ENCODE measurements at regions not wholly inside any gene's neighbourhood (a gene's known extent, or its start where the extent isn't known, plus 50 kb on each side); places are given as distances from the start of the nearest gene placed in this dataset.

DNA sequence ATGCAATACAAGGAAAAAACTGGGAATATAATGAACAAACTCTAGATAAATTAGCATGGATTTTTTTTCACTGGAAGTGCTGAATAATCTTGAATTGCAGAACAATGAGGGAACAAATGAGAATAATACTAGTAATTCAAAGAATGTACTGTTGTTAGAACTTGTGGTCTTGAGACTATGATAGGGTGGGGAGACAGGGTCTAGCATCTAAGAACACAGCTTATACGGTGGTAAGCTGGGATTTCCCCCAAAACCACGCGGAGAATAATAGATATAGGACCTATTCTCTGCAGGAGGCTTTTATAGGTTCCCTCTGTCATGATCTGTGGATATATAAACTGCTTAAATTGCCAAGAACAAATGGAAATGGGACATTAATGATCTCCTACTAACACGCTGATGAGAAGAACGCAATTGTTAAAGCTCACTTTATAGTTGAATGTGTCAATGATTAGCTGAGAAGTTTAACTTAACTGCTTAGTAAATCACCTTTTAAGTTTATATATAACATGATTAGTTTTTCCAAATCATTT, 692.3 kb downstream of the ZPLD1 start:
- ATAC-seq (ENCODE audit: insufficient read depth, low FRiP score): no peak
- Histone ChIP-seq H3K36me3 (ENCODE audit: control insufficient read depth in 4 of 4, insufficient read depth in 4 of 4, low read length in 4 of 4) (no peaks in the 10 kb centered on the region), H3K27ac (ENCODE audit: low read depth in 1 of 2, low read length in 1 of 2) (no peak overlapping the region), H3K4me3 (no peak overlapping the region), H3K9me3 (ENCODE audit: control insufficient read depth in 4 of 4, insufficient read depth in 3 of 4, low read length in 3 of 4) (no peaks in the 10 kb centered on the region), H3K9ac (ENCODE audit: insufficient read depth in 1 of 2, low read length in 2 of 2) (no peak overlapping the region), H3K27me3 (ENCODE audit: control insufficient read depth in 3 of 3, insufficient read depth in 3 of 3, low read length in 2 of 3) (no peaks in the 10 kb centered on the region), H3K4me1 (ENCODE audit: control insufficient read depth in 5 of 5, insufficient read depth in 5 of 5, low read length in 5 of 5) (no peaks in the 10 kb centered on the region)
- TF ChIP-seq, protein P1, sequence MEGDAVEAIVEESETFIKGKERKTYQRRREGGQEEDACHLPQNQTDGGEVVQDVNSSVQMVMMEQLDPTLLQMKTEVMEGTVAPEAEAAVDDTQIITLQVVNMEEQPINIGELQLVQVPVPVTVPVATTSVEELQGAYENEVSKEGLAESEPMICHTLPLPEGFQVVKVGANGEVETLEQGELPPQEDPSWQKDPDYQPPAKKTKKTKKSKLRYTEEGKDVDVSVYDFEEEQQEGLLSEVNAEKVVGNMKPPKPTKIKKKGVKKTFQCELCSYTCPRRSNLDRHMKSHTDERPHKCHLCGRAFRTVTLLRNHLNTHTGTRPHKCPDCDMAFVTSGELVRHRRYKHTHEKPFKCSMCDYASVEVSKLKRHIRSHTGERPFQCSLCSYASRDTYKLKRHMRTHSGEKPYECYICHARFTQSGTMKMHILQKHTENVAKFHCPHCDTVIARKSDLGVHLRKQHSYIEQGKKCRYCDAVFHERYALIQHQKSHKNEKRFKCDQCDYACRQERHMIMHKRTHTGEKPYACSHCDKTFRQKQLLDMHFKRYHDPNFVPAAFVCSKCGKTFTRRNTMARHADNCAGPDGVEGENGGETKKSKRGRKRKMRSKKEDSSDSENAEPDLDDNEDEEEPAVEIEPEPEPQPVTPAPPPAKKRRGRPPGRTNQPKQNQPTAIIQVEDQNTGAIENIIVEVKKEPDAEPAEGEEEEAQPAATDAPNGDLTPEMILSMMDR (IDR thresholded peaks at IDR 0.05; ENCODE audit: control extremely low read depth, extremely low read depth): no peak
- no peak for DNase-seq
- WGBS, 2 donors: 76 to 81% methylated on average over 5 of the region's 5 CpGs

GRCh38 chr3:103127737-103128136, 692.9 kb downstream of the ZPLD1 start:
- Histone ChIP-seq H3K9ac (ENCODE audit: insufficient read depth in 1 of 2, low read length in 2 of 2) (no peak overlapping the region), H3K27ac (ENCODE audit: low read depth in 1 of 2, low read length in 1 of 2) (no peak overlapping the region), H3K4me1 (ENCODE audit: control insufficient read depth in 5 of 5, insufficient read depth in 5 of 5, low read length in 5 of 5) (no peaks in the 10 kb centered on the region), H3K4me3 (no peak overlapping the region), H3K36me3 (ENCODE audit: control insufficient read depth in 4 of 4, insufficient read depth in 4 of 4, low read length in 4 of 4) (no peaks in the 10 kb centered on the region), H3K9me3 (ENCODE audit: control insufficient read depth in 4 of 4, insufficient read depth in 3 of 4, low read length in 3 of 4) (no peaks in the 10 kb centered on the region), H3K27me3 (ENCODE audit: control insufficient read depth in 3 of 3, insufficient read depth in 3 of 3, low read length in 2 of 3) (no peaks in the 10 kb centered on the region)
- WGBS, 2 donors: 46 to 70% methylated on average over 1 of the region's 1 CpG
- ATAC-seq (ENCODE audit: insufficient read depth, low FRiP score) (no peak), DNase-seq (no peak)
- TF ChIP-seq, protein P1 (IDR thresholded peaks at IDR 0.05; ENCODE audit: control extremely low read depth, extremely low read depth): no peak

DNA sequence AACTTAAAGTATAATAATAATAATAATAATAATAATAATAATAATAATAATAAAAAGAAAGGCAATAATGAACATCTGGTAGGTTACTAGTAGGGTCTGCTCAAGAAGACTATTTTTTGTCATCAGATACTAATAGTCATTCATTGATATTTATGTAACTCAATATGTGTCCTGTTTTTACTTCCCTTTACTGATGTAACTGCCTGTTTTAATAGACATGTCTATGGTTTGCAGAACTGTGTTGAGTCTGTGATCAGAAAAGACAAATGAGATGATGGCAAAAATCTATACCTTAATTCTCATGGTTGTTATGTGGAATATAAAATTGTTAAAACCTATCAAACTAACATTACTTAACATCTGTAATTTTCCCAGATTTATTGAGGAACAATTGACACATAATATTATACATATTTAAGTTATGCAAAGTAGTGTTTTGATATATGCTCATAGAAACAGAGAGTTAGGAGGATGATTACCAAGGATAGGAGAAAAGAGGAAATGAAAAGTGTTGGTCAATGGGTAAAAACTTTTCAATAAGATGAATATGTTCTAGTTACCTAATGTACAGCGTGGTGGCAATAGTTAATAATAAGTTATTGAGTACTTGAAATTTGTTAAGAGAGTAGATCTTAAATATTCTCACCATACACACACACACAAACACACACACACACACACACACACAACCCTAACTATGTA, 699.4 kb downstream of the ZPLD1 start:
- TF ChIP-seq, protein P1 (IDR thresholded peaks at IDR 0.05; ENCODE audit: control extremely low read depth, extremely low read depth): no peak

More for the DNA sequence above, 699.4 kb downstream of the ZPLD1 start:
- Histone ChIP-seq H3K36me3 (ENCODE audit: control insufficient read depth in 4 of 4, insufficient read depth in 4 of 4, low read length in 4 of 4) (no peaks in the 10 kb centered on the region), H3K4me3 (no peak overlapping the region), H3K4me1 (ENCODE audit: control insufficient read depth in 5 of 5, insufficient read depth in 5 of 5, low read length in 5 of 5) (peaks cover 0 to 3% (median 0%) of the 10 kb centered on the region in 5 donors), H3K27me3 (ENCODE audit: control insufficient read depth in 3 of 3, insufficient read depth in 3 of 3, low read length in 2 of 3) (no peaks in the 10 kb centered on the region), H3K9me3 (ENCODE audit: control insufficient read depth in 4 of 4, insufficient read depth in 3 of 4, low read length in 3 of 4) (no peaks in the 10 kb centered on the region), H3K9ac (ENCODE audit: insufficient read depth in 1 of 2, low read length in 2 of 2) (no peak overlapping the region), H3K27ac (ENCODE audit: low read depth in 1 of 2, low read length in 1 of 2) (no peak overlapping the region)
- ATAC-seq (ENCODE audit: insufficient read depth, low FRiP score): no peak
- DNase-seq: no peak
- 93 to 100% methylated on average over 1 of the region's 1 CpG for WGBS, 2 donors

Data from lung (tissue), 11 donors.